ENCODE measurements at regions not wholly inside any gene's neighbourhood (a gene's known extent, or its start where the extent isn't known, plus 50 kb on each side); places are given as distances from the start of the nearest gene placed in this dataset.

DNA sequence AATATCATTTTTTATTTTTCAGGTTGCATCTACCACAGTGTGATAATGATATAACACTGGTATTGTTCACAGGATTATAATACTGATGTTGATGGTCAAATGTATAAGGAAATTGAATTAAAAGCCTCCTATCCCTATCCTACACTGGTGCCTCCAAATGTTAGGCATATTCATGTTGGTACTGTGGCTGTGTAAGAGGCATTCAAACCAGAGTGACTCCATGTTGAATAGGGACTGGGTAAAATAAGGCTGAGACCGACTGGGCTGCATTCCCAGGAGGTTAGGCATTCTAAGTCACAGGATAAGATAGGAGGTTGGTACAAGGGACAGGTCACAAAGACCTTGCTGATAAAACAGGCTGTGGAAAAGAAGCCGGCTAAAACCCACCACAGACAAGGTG lies 68.9 kb upstream of the RNU6-1 start:
- Histone ChIP-seq H3K9me3 (ENCODE audit: control insufficient read depth in 1 of 2, low read length in 2 of 2) (peaks cover 0 to 7% of the 10 kb centered on the region in 2 donors), H3K27ac (ENCODE audit: low read length) (no peak overlapping the region), H3K4me1 (ENCODE audit: control insufficient read depth in 1 of 2, insufficient read depth in 2 of 2, low read length in 2 of 2) (peaks cover 0 to 5% of the 10 kb centered on the region in 2 donors), H3K27me3 (ENCODE audit: low read depth, low read length) (no peaks in the 10 kb centered on the region), H3K36me3 (ENCODE audit: control insufficient read depth in 1 of 2, insufficient read depth in 2 of 2, low read length in 2 of 2) (no peaks in the 10 kb centered on the region), H3K4me3 (ENCODE audit: low read depth in 1 of 2, low read length in 2 of 2) (no peak overlapping the region)

DNA sequence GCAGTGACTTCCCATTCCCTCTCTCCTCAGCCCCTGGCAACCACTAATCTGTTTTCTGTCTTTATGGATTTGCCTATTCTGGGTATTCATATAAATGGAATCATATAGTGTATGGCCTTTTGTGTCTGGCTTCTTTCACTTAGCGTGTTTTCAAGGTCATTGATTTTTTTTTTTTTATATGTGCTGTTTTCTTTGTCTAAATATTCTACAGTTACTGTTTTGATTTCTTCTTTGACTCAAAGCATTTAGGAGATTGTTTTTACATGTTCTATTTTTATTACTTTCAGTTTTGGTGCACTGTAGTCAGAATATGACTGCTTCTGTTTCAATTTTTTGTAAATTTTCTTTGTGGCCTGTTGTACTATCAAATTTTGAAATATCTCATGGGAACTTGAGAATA lies 71.9 kb upstream of the RNU6-1 start:
- Histone ChIP-seq H3K27ac (ENCODE audit: low read length) (no peak overlapping the region), H3K4me3 (ENCODE audit: low read depth in 1 of 2, low read length in 2 of 2) (no peak overlapping the region), H3K36me3 (ENCODE audit: control insufficient read depth in 1 of 2, insufficient read depth in 2 of 2, low read length in 2 of 2) (no peaks in the 10 kb centered on the region), H3K9me3 (ENCODE audit: control insufficient read depth in 1 of 2, low read length in 2 of 2) (peaks cover 0 to 7% of the 10 kb centered on the region in 2 donors), H3K27me3 (ENCODE audit: low read depth, low read length) (no peaks in the 10 kb centered on the region), H3K4me1 (ENCODE audit: control insufficient read depth in 1 of 2, insufficient read depth in 2 of 2, low read length in 2 of 2) (peaks cover 5 to 30% of the 10 kb centered on the region in 2 donors)

DNA sequence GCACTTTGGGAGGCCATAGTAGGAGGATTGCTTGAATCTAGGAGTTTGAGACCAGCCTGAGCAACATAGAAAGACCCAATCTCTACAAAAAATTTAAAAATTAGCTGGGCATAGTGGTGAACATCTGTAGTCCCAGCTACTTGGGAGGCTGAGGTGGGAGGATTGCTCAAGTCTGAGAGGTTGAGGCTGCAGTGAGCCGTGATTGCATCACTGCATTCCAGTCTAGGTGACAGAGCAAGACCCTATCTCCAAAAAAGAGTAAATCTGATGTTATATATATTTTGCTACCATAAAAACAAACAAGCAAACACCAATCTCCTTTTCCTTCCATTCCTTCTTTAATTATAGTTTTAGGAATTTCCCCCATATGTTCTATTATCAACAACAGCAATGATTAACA lies 74.2 kb upstream of the RNU6-1 start:
- H3K27ac ChIP-seq (ENCODE audit: low read length), result peak overlapping the region; percentile 43
- H3K36me3 ChIP-seq (ENCODE audit: control insufficient read depth in 1 of 2, insufficient read depth in 2 of 2, low read length in 2 of 2), result no peaks in the 10 kb centered on the region
- H3K27me3 ChIP-seq (ENCODE audit: low read depth, low read length), result no peaks in the 10 kb centered on the region
- H3K4me3 ChIP-seq (ENCODE audit: low read depth in 1 of 2, low read length in 2 of 2), result no peak overlapping the region
- H3K4me1 ChIP-seq (ENCODE audit: control insufficient read depth in 1 of 2, insufficient read depth in 2 of 2, low read length in 2 of 2), result peaks cover 5 to 49% of the 10 kb centered on the region in 2 donors
- H3K9me3 ChIP-seq (ENCODE audit: control insufficient read depth in 1 of 2, low read length in 2 of 2), result peaks cover 0 to 9% of the 10 kb centered on the region in 2 donors

DNA sequence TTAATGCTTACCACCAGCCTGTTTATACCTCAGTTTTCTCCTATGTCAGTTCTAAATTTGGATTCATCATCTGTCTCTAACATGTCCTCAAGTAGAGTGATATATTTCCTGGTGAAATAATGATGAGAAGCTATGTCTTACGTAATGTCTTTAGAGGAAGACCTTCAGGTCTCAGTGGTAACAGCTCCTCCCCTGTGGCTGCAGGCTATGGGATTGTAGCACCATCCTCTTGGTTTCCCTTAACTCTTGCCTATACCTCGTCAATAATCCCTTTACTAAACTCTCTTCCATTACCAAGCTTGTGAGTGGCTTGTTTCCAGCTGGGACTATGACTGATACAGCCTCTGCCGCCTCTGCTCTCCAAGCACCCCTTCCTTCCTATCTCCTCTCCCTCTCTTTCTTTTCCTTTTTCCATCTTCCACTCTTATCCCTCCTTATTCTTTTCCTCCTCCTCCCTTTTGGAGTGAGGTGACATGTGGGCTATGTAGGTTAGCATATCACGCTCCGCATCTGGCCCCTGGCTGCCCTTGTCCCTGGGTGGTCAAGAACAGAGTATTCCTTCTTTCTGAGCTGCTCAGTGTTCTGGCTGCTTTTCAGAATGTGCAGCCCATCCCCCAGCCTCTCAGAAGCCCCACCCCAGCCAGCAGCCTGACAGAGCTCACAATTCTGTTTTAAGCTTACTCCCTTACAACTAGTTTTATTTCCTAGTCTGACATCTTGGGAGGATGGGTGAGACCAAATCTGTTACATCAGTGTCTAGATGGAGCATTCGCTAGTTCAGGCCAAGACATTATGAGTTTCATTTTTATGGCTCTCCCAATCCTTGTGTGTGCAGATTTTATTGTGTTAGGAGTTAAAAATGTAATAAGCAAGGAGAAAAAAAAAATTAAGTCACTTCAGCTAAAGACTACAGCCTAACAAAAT lies 75.0 kb upstream of the RNU6-1 start:
- H3K27me3 ChIP-seq (ENCODE audit: low read depth, low read length), result no peaks in the 10 kb centered on the region
- peak overlapping the region; percentile 43 for H3K27ac ChIP-seq (ENCODE audit: low read length)
- peak overlapping the region in 1 of 2 donors; percentile 47 for H3K4me3 ChIP-seq (ENCODE audit: low read depth in 1 of 2, low read length in 2 of 2)
- H3K4me1 ChIP-seq (ENCODE audit: control insufficient read depth in 1 of 2, insufficient read depth in 2 of 2, low read length in 2 of 2), result peaks cover 5 to 49% of the 10 kb centered on the region in 2 donors
- H3K36me3 ChIP-seq (ENCODE audit: control insufficient read depth in 1 of 2, insufficient read depth in 2 of 2, low read length in 2 of 2), result no peaks in the 10 kb centered on the region
- peaks cover 0 to 4% of the 10 kb centered on the region in 2 donors for H3K9me3 ChIP-seq (ENCODE audit: control insufficient read depth in 1 of 2, low read length in 2 of 2)

DNA sequence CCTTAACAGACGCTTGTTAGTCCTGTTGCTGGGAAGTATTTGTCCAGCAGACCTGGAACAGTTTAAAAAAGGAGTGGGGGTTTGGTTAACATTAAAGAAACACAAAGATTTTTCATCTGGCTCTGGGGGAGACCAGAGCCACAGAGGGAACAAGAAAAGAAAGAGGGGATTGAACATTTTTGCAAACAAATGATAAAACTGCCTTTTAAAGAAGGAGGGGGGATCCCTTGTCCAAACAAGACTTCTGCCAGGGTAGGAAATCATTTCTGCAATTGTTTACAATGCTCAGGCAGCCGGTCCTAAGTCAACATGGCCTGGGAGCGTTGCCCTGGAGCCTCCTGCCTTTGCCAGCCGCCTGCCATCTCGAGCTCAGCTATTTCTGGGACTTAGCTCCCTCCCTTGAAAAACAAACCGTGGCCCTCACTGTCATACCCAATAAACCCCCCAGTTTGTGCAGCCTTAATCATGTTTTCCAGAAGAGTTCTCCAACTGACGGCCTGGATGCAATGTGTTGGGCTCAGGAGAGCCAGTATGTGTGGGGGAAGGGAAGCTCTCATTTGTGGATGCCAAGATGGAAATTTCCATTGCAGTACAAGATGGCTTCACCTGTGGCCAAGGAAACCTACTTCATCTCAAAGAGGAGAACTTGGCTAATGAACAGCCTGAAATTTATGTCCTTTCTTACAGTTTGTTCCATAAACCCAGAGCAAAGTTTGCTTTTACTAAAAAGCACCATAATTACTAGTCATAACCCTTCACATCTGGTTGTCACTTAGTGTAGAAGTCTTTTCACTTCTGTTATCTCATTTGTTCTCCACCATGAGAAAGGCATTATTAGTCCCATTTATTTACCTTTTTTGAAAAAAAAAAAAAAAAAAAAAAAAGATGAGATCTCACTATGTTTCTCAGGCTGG lies 75.9 kb upstream of the RNU6-1 start:
- peak overlapping the region; percentile 43 for H3K27ac ChIP-seq (ENCODE audit: low read length)
- H3K4me3 ChIP-seq (ENCODE audit: low read depth in 1 of 2, low read length in 2 of 2), result peak overlapping the region in 1 of 2 donors; percentile 47
- H3K9me3 ChIP-seq (ENCODE audit: control insufficient read depth in 1 of 2, low read length in 2 of 2), result peaks cover 0 to 3% of the 10 kb centered on the region in 2 donors
- H3K27me3 ChIP-seq (ENCODE audit: low read depth, low read length), result no peaks in the 10 kb centered on the region
- H3K36me3 ChIP-seq (ENCODE audit: control insufficient read depth in 1 of 2, insufficient read depth in 2 of 2, low read length in 2 of 2), result no peaks in the 10 kb centered on the region
- peaks cover 5 to 49% of the 10 kb centered on the region in 2 donors for H3K4me1 ChIP-seq (ENCODE audit: control insufficient read depth in 1 of 2, insufficient read depth in 2 of 2, low read length in 2 of 2)

DNA sequence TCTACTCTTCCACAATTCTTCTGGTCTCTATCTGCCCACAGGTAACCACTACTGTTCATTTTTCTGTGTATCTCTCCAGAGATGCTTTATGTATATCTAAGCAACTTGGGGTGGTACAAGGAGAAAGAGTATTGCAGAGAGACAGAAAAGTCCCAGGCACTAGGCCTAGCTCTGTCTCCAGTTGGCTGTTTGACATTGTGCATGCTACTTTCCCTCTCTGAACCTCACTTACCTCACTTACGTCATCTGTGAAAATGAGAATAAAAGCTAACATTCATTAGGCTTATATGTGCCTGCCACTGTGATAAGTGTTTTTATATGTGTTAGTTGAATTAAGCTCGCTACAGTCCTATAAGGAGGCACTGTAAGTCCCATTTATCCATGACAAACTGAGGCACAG lies 76.7 kb upstream of the RNU6-1 start:
- H3K4me3 ChIP-seq (ENCODE audit: low read depth in 1 of 2, low read length in 2 of 2), result no peak overlapping the region
- peaks cover 5 to 44% of the 10 kb centered on the region in 2 donors for H3K4me1 ChIP-seq (ENCODE audit: control insufficient read depth in 1 of 2, insufficient read depth in 2 of 2, low read length in 2 of 2)
- H3K27me3 ChIP-seq (ENCODE audit: low read depth, low read length), result no peaks in the 10 kb centered on the region
- H3K36me3 ChIP-seq (ENCODE audit: control insufficient read depth in 1 of 2, insufficient read depth in 2 of 2, low read length in 2 of 2), result no peaks in the 10 kb centered on the region
- H3K9me3 ChIP-seq (ENCODE audit: control insufficient read depth in 1 of 2, low read length in 2 of 2), result peaks cover 0 to 3% of the 10 kb centered on the region in 2 donors
- H3K27ac ChIP-seq (ENCODE audit: low read length), result peak overlapping the region; percentile 7

DNA sequence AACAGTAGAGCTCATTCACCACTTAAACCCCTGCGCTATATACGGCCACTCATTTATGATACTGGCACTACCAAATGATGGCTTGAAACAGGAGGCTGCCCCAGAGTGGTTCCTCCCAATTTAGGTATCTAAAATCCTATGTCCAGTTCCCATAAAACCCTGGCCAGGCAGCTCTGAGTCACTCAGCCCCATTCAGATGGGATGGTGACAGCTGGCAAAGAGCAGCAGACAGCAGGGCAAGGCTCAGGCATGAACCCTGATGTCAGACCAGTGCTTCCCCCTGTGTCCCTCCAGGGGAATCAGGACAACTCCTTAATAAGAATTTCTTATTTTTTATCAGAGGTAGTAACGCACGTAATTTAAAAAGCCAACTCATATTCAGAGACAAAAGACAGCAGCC lies 77.2 kb upstream of the RNU6-1 start:
- Histone ChIP-seq H3K4me1 (ENCODE audit: control insufficient read depth in 1 of 2, insufficient read depth in 2 of 2, low read length in 2 of 2) (peaks cover 5 to 44% of the 10 kb centered on the region in 2 donors), H3K27me3 (ENCODE audit: low read depth, low read length) (no peaks in the 10 kb centered on the region), H3K36me3 (ENCODE audit: control insufficient read depth in 1 of 2, insufficient read depth in 2 of 2, low read length in 2 of 2) (no peaks in the 10 kb centered on the region), H3K4me3 (ENCODE audit: low read depth in 1 of 2, low read length in 2 of 2) (no peak overlapping the region), H3K27ac (ENCODE audit: low read length) (peak overlapping the region; percentile 7), H3K9me3 (ENCODE audit: control insufficient read depth in 1 of 2, low read length in 2 of 2) (peaks cover 0 to 3% of the 10 kb centered on the region in 2 donors)

DNA sequence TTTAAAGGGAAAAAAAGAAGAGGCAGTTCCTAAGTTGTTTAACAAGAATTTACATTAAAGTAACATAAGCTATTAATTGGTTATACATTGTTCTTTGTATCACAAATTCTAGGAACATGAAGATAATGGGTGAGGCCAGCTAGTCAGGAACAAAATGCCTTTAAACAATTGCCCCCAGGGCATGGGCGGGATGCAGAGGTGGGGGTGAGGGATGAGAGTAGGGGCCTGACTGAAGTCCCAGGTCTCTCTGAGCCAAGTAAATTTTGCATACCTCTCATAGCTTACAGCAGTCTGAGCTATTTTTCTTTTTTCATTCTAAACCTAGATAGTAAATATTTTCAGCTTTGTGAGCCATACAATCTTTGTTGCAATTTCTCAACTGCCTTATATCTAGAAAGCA lies 77.8 kb upstream of the RNU6-1 start:
- Histone ChIP-seq H3K27ac (ENCODE audit: low read length) (no peak overlapping the region), H3K4me3 (ENCODE audit: low read depth in 1 of 2, low read length in 2 of 2) (no peak overlapping the region), H3K9me3 (ENCODE audit: control insufficient read depth in 1 of 2, low read length in 2 of 2) (peaks cover 0 to 3% of the 10 kb centered on the region in 2 donors), H3K27me3 (ENCODE audit: low read depth, low read length) (no peaks in the 10 kb centered on the region), H3K4me1 (ENCODE audit: control insufficient read depth in 1 of 2, insufficient read depth in 2 of 2, low read length in 2 of 2) (peaks cover 5 to 44% of the 10 kb centered on the region in 2 donors), H3K36me3 (ENCODE audit: control insufficient read depth in 1 of 2, insufficient read depth in 2 of 2, low read length in 2 of 2) (no peaks in the 10 kb centered on the region)

DNA sequence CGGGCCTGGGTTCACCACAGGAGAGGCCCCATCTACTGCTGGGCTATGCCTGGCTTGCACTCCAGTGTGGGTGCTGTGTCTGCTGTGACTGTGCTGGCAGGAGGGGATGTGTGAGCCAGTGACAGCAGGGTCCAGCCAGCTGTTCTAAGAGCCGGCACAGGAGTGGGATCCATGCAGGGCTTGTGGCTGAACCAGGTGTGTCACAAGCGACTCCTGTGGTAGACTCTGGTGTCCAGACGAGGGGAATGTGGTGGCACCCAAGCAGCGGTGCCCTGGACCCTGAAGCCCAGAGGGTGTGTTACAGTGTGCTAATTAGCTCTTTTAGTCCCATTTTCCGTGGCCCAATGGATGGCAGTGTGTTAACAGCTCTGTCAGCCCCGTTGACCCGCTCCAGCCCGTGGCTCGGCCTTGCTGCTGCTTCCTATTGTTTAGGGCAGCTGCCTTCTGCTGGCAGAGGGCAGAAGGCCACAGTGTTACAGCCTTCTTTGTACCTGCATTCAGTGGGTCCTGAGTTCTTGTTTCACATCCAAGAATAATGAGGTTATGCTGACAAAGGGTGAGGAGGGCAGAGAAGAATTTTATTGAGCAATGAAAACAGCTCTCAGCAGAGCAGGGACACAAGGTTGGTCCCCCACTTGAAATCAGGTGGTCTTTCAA lies 78.5 kb upstream of the RNU6-1 start:
- Histone ChIP-seq H3K4me3 (ENCODE audit: low read depth in 1 of 2, low read length in 2 of 2) (no peak overlapping the region), H3K36me3 (ENCODE audit: control insufficient read depth in 1 of 2, insufficient read depth in 2 of 2, low read length in 2 of 2) (no peaks in the 10 kb centered on the region), H3K4me1 (ENCODE audit: control insufficient read depth in 1 of 2, insufficient read depth in 2 of 2, low read length in 2 of 2) (peaks cover 5 to 44% of the 10 kb centered on the region in 2 donors), H3K27me3 (ENCODE audit: low read depth, low read length) (no peaks in the 10 kb centered on the region), H3K27ac (ENCODE audit: low read length) (no peak overlapping the region), H3K9me3 (ENCODE audit: control insufficient read depth in 1 of 2, low read length in 2 of 2) (peaks cover 0 to 3% of the 10 kb centered on the region in 2 donors)

DNA sequence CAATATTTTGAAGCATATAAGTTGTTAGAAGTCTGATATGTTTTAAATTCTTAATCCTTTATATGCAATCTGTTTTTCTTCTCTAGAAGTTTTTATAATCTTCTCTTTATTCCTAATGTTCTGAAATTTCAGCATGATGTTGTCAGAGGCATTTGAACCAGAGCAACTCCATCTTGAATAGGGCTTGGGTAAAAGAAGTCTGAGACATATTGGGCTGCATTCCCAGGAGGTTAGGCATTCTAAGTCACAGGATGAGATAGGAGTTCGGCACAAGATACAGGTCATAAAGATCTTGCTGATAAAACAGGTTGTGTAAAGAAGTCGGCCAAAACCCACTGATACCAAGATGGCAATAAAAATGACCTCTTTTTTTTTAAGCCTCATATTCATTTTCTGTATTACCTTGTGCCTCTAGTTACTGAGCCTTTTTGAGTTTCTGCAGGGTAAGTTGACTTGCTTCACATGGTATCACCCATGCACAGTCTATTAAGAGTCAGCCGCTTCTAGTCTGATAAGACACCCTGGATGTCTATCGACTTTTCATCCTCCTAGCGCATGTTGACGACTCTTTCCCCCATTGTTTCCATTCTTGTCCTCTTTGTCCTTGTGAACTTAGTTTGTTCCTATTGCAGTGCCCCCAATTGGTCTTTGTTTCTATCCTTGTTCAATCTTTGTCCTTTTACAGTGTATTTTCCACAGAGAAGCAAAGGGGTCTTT lies 80.8 kb upstream of the RNU6-1 start:
- Histone ChIP-seq H3K36me3 (ENCODE audit: control insufficient read depth in 1 of 2, insufficient read depth in 2 of 2, low read length in 2 of 2) (no peaks in the 10 kb centered on the region), H3K27ac (ENCODE audit: low read length) (no peak overlapping the region), H3K4me3 (ENCODE audit: low read depth in 1 of 2, low read length in 2 of 2) (no peak overlapping the region), H3K27me3 (ENCODE audit: low read depth, low read length) (no peaks in the 10 kb centered on the region), H3K9me3 (ENCODE audit: control insufficient read depth in 1 of 2, low read length in 2 of 2) (peaks cover 0 to 3% of the 10 kb centered on the region in 2 donors), H3K4me1 (ENCODE audit: control insufficient read depth in 1 of 2, insufficient read depth in 2 of 2, low read length in 2 of 2) (peaks cover 4 to 29% of the 10 kb centered on the region in 2 donors)

Data from muscle layer of duodenum (tissue), 2 donors.